SK-N-SH (cell line): ENCODE measurements at regions not wholly inside any gene's neighbourhood (a gene's known extent, or its start where the extent isn't known, plus 50 kb on each side); places are given as distances from the start of the nearest gene placed in this dataset.

ENCODE experiments used
- CTCF ChIA-PET: fragments of 300-600, 350-600 bp; formaldehyde crosslinking; extraction: SDS; loops from one replicate; lab custom pipeline; 2021; lab: Yijun Ruan, JAX
- POLR2A ChIA-PET: fragments of 350-600 bp; sonication (Branson Sonifier 250); formaldehyde crosslinking; extraction: SDS; loops from one replicate; lab custom pipeline; 2020; ENCODE audit warnings: antibody characterized with exemption, inconsistent platforms; lab: Yijun Ruan, JAX
- DNase-seq: peaks from one replicate; pipeline ENCODE4 v3.0.0; 2012
- H2AFZ ChIP-seq: fragments of 200-600 bp; sonication (generic); 2 replicates; pipeline ENCODE4 v1.8.1; 2016; ENCODE audit warnings: antibody characterized with exemption, mild to moderate bottlenecking, low read depth
- H3F3A ChIP-seq: fragments of 200-600 bp; sonication (generic); replicated peaks from 2 replicates; pipeline ENCODE3; 2016; ENCODE audit warnings: antibody characterized with exemption, mild to moderate bottlenecking; ENCODE audit not compliant: insufficient read depth
- H3K27ac ChIP-seq, 2 experiments: fragments of 200-500 bp in 1 of 2; fragments of 200-600 bp in 1 of 2; sonication (Bioruptor generic) in 1 of 2; sonication (generic), shearing (Covaris generic) in 1 of 2; 2 replicates each; pipeline versions ENCODE4 v1.5.1 to v1.6.1; 2014 to 2016; ENCODE audit warnings: low read depth in 2 of 2, inconsistent platforms in 1 of 2, low read length in 1 of 2, mild to moderate bottlenecking in 1 of 2, mixed read lengths in 1 of 2
- H3K27me3 ChIP-seq: fragments of 200-600 bp; sonication (generic), shearing (Covaris generic); 2 replicates; pipeline ENCODE4 v1.6.1; 2016; ENCODE audit warnings: mixed run types; ENCODE audit not compliant: insufficient read depth
- H3K36me3 ChIP-seq, 2 experiments: fragments of 200-500 bp in 1 of 2; fragments of 200-600 bp in 1 of 2; sonication (Bioruptor generic) in 1 of 2; sonication (generic) in 1 of 2; replicated peaks in 1 of 2; 2 replicates each; pipeline versions ENCODE3 to v1.5.1; 2014 to 2016; ENCODE audit warnings: low read length in 1 of 2, mild to moderate bottlenecking in 1 of 2; ENCODE audit not compliant: insufficient read depth in 2 of 2, control insufficient read depth in 1 of 2
- H3K4me1 ChIP-seq, 2 experiments: fragments of 200-500 bp in 1 of 2; fragments of 200-600 bp in 1 of 2; sonication (Bioruptor generic) in 1 of 2; sonication (generic), shearing (Covaris generic) in 1 of 2; 2 replicates each; pipeline versions ENCODE4 v1.5.1 to v1.6.1; 2014 to 2016; ENCODE audit warnings: low read depth in 1 of 2, low read length in 1 of 2, mixed run types in 1 of 2; ENCODE audit not compliant: insufficient read depth in 2 of 2, control insufficient read depth in 1 of 2
- H3K4me2 ChIP-seq: fragments of 200-600 bp; sonication (generic), shearing (Covaris generic); 2 replicates; pipeline ENCODE4 v1.6.1; 2017; ENCODE audit warnings: mixed run types
- H3K4me3 ChIP-seq, 2 experiments: fragments of 200-500 bp in 1 of 2; fragments of 200-600 bp in 1 of 2; sonication (Bioruptor generic) in 1 of 2; sonication (generic), shearing (Covaris generic) in 1 of 2; 2 replicates each; pipeline versions ENCODE4 v1.5.1 to v1.8.1; 2014 to 2016; ENCODE audit warnings: low read depth in 2 of 2, inconsistent platforms in 1 of 2, low read length in 1 of 2, mild to moderate bottlenecking in 1 of 2, mixed read lengths in 1 of 2, moderate library complexity in 1 of 2
- H3K79me2 ChIP-seq: fragments of 200-600 bp; sonication (generic); 2 replicates; pipeline ENCODE4 v1.8.1; 2017; ENCODE audit warnings: mild to moderate bottlenecking; ENCODE audit not compliant: insufficient read depth
- H3K9ac ChIP-seq: fragments of 200-600 bp; sonication (generic); 2 replicates; pipeline ENCODE4 v1.6.1; 2017; ENCODE audit warnings: mixed run types
- H3K9me2 ChIP-seq: fragments of 200-600 bp; sonication (generic); 2 replicates; pipeline ENCODE4 v1.6.1; 2017; ENCODE audit warnings: mixed run types
- H3K9me3 ChIP-seq: fragments of 200-600 bp; sonication (generic); 2 replicates; pipeline ENCODE4 v1.6.1; 2017; ENCODE audit warnings: mixed run types, mild to moderate bottlenecking, moderate library complexity
- H4K20me1 ChIP-seq: fragments of 200-600 bp; sonication (generic); 2 replicates; pipeline ENCODE4 v1.6.1; 2017; ENCODE audit warnings: mild to moderate bottlenecking, mixed run types; ENCODE audit not compliant: insufficient read depth
- CHD2 ChIP-seq: fragments of 150-350 bp; IDR thresholded peaks from 2 replicates; pipeline ENCODE4 v1.6.1; 2018; ENCODE audit warnings: low read length; ENCODE audit not compliant: partially characterized antibody
- CTCF ChIP-seq: fragments of 200-600 bp; sonication (generic); IDR thresholded peaks from 2 replicates; pipeline ENCODE4 v1.6.1; 2017; ENCODE audit warnings: antibody characterized with exemption, mild to moderate bottlenecking, moderate library complexity
- ELF1 ChIP-seq: IDR thresholded peaks from 2 replicates; pipeline ENCODE4 v1.4.0; 2012
- EP300 ChIP-seq, 2 experiments: IDR thresholded peaks; 2 replicates each; pipeline versions ENCODE4 v1.4.0 to v1.6.1; 2012; ENCODE audit warnings: borderline replicate concordance in 1 of 2, low read depth in 1 of 2, low read length in 1 of 2
- FOXM1 ChIP-seq: IDR thresholded peaks from 2 replicates; pipeline ENCODE4 v1.4.0; 2012; ENCODE audit warnings: low read depth, mild to moderate bottlenecking
- IRF3 ChIP-seq: fragments of 150-350 bp; IDR thresholded peaks from 2 replicates; pipeline ENCODE4 v1.6.1; 2016; ENCODE audit warnings: mild to moderate bottlenecking, low read depth, low read length
- NFIC ChIP-seq: IDR thresholded peaks from 2 replicates; pipeline ENCODE4 v1.4.0; 2012; ENCODE audit warnings: borderline replicate concordance
- NRF1 ChIP-seq: IDR thresholded peaks from 2 replicates; pipeline ENCODE4 v1.6.1; 2012; ENCODE audit warnings: low read depth, mild to moderate bottlenecking, low read length
- PBX3 ChIP-seq: IDR thresholded peaks from 2 replicates; pipeline ENCODE4; 2012
- RAD21 ChIP-seq: IDR thresholded peaks from 2 replicates; pipeline ENCODE4 v1.6.1; 2012; ENCODE audit warnings: mild to moderate bottlenecking, low read length
- REST ChIP-seq: IDR thresholded peaks from 2 replicates; pipeline ENCODE4 v1.6.1; 2012; ENCODE audit warnings: mild to moderate bottlenecking, low read depth, low read length, moderate library complexity
- RFX5 ChIP-seq: IDR thresholded peaks from 2 replicates; pipeline ENCODE4 v1.6.1; 2012; ENCODE audit warnings: mild to moderate bottlenecking, improper control_type of control experiment, low read length
- SIN3A ChIP-seq: IDR thresholded peaks from 2 replicates; pipeline ENCODE4 v1.6.1; 2012; ENCODE audit warnings: low read depth, mild to moderate bottlenecking, low read length, moderate library complexity, borderline replicate concordance
- TAF1 ChIP-seq: IDR thresholded peaks from 2 replicates; pipeline ENCODE4 v1.6.1; 2012; ENCODE audit warnings: low read depth, mild to moderate bottlenecking, low read length, moderate library complexity, borderline replicate concordance
- TCF12 ChIP-seq: IDR thresholded peaks from 2 replicates; pipeline ENCODE4 v1.4.0; 2012
- TEAD4 ChIP-seq: IDR thresholded peaks from 2 replicates; pipeline ENCODE4 v1.4.0; 2012; ENCODE audit warnings: mild to moderate bottlenecking, borderline replicate concordance; ENCODE audit not compliant: insufficient read depth
- USF1 ChIP-seq: IDR thresholded peaks from 2 replicates; pipeline ENCODE4 v1.4.0; 2012; ENCODE audit warnings: low read depth, borderline replicate concordance
- WGBS: methylation state at CpG from one replicate; pipeline ENCODE4 v1.1.6; 2017; ENCODE audit warnings: low lambda C conversion rate; 5-methylcytosine and 5-hydroxymethylcytosine counted together

GRCh38 chr16:64626776-64627175, 495.1 kb downstream of the CDH11 start:
- H3K27me3 ChIP-seq = no peaks in the 10 kb centered on the region
- peaks cover 0 to 9% of the 10 kb centered on the region in 2 experiments; a peak in 2 of 4 replicates for H3K4me1 ChIP-seq
- H3K27ac ChIP-seq = no peak overlapping the region
- no peak overlapping the region for H3K4me2 ChIP-seq
- H3K9ac ChIP-seq = no peak overlapping the region
- ChIA-PET POLR2A (no interaction called here), CTCF (interaction anchor here (1.4 to 2.1 kb wide), 2 partner anchors 9 to 11 kb away, joined by 4 to 5 read pairs; no protein-coding TSS in a partner anchor)
- H3K36me3 ChIP-seq = peaks cover 0 to 11% of the 10 kb centered on the region in 2 experiments
- 95% methylated on average over 2 of the region's 2 CpGs for WGBS
- H3K4me3 ChIP-seq = no peak overlapping the region
- no peaks in the 10 kb centered on the region for H3K9me2 ChIP-seq
- TF ChIP-seq NFIC = peak; percentile 20; the same call in 1 of the 2 replicates
- TF ChIP-seq REST = no peak
- DNase-seq = no peak
- no peaks in the 10 kb centered on the region for H3K79me2 ChIP-seq
- peaks cover 9% of the 10 kb centered on the region for H3F3A ChIP-seq
- peaks cover 5% of the 10 kb centered on the region; the same call in 1 of the 2 replicates for H3K9me3 ChIP-seq
- no peaks in the 10 kb centered on the region for H4K20me1 ChIP-seq
- H2AFZ ChIP-seq = no peak overlapping the region

- no peak for TF ChIP-seq IRF3
- TF ChIP-seq TAF1 = no peak
- no peak for TF ChIP-seq TEAD4
- no peak for TF ChIP-seq USF1
- TF ChIP-seq CHD2 = no peak
- no peak for TF ChIP-seq NRF1
- TF ChIP-seq RAD21 = no peak
- TF ChIP-seq CTCF = no peak
- TF ChIP-seq ELF1 = no peak
- no peak for TF ChIP-seq TCF12
- TF ChIP-seq RFX5 = no peak
- no peak for TF ChIP-seq EP300 (IDR thresholded peaks at IDR 0.05; ENCODE audit: borderline replicate concordance in 1 of 2, low read depth in 1 of 2, low read length in 1 of 2)
- no peak for TF ChIP-seq PBX3
- TF ChIP-seq SIN3A = no peak
- TF ChIP-seq FOXM1 = no peak
- TF ChIP-seq NFIC = no peak
- Histone ChIP-seq H3K9ac (no peak overlapping the region), H3K27ac (no peak overlapping the region), H3K36me3 (peaks cover 0 to 15% of the 10 kb centered on the region in 2 experiments), H3K27me3 (no peaks in the 10 kb centered on the region), H3K9me3 (peaks cover 5% of the 10 kb centered on the region; the same call in 1 of the 2 replicates), H3K4me1 (peaks cover 0 to 5% of the 10 kb centered on the region in 2 experiments; a peak in 1 of 4 replicates), H3K4me2 (no peak overlapping the region), H3K79me2 (no peaks in the 10 kb centered on the region), H3K4me3 (no peak overlapping the region), H3K9me2 (no peaks in the 10 kb centered on the region), H4K20me1 (no peaks in the 10 kb centered on the region), H2AFZ (no peak overlapping the region), H3F3A (peaks cover 10% of the 10 kb centered on the region)
- ChIA-PET POLR2A (no interaction called here), CTCF (no interaction called here)
- DNase-seq = no peak
- WGBS = 62% methylated on average over 1 of the region's 1 CpG
Observed at GRCh38 chr16:64621616-64622015, 500.2 kb downstream of the CDH11 start.
